Heart right ventricle (tissue), 16 donors: ENCODE measurements at regions not wholly inside any gene's neighbourhood (a gene's known extent, or its start where the extent isn't known, plus 50 kb on each side); places are given as distances from the start of the nearest gene placed in this dataset.

ENCODE experiments used
- ATAC-seq, 8 donors: fragments of 200-7000 bp; cut with Tn5 transposase; one replicate each; pipeline ENCODE4 v1.9.1; 2020; ENCODE audit warnings: mild to moderate bottlenecking in 8 of 8, moderate library complexity in 8 of 8, moderate number of reproducible peaks in 1 of 8
- DNase-seq, 2 donors: peaks; one replicate each; pipeline ENCODE4 v3.0.0-alpha.2; 2020
- H3K27ac ChIP-seq, 10 donors: fragments of 200-600 bp; sonication (generic) in 2 of 10; one replicate each; pipeline versions ENCODE4 v1.5.0 to v1.8.0; 2020 to 2022; ENCODE audit warnings: mild to moderate bottlenecking in 3 of 10
- H3K27me3 ChIP-seq, 7 donors: fragments of 200-600 bp; one replicate each; pipeline ENCODE4 v1.8.0; 2021 to 2022; ENCODE audit warnings: mild to moderate bottlenecking in 2 of 7
- H3K36me3 ChIP-seq, 9 donors: fragments of 200-600 bp; sonication (generic) in 1 of 9; one replicate each; pipeline versions ENCODE4 v1.5.0 to v1.8.0; 2020 to 2022; ENCODE audit warnings: mild to moderate bottlenecking in 2 of 9
- H3K4me1 ChIP-seq, 9 donors: fragments of 200-600 bp; sonication (generic) in 1 of 9; one replicate each; pipeline versions ENCODE4 v1.5.0 to v1.8.0; 2020 to 2022; ENCODE audit warnings: mild to moderate bottlenecking in 4 of 9
- H3K4me3 ChIP-seq, 10 donors: fragments of 200-600 bp; sonication (generic) in 2 of 10; one replicate each; pipeline versions ENCODE4 v1.5.0 to v1.8.0; 2020 to 2022; ENCODE audit warnings: mild to moderate bottlenecking in 7 of 10, moderate library complexity in 2 of 10
- H3K9me3 ChIP-seq, 11 donors: fragments of 200-600 bp in 10 of 11; sonication (generic) in 2 of 11; one replicate each; pipeline versions ENCODE4 v1.5.0 to v1.8.0; 2013 to 2022; ENCODE audit warnings: mild to moderate bottlenecking in 2 of 11, control low read depth in 1 of 11, moderate library complexity in 1 of 11
- WGBS, 2 donors: extraction: QIAGEN DNeasy Blood & Tissue Kit; methylation state at CpG; one replicate each; pipeline ENCODE4 v1.1.7; 2013; ENCODE audit warnings: inconsistent platforms in 1 of 2; 5-methylcytosine and 5-hydroxymethylcytosine counted together
- intact Hi-C, 10 donors: fragments of 100-400 bp; cut with DNase I; formaldehyde crosslinking; loops; one replicate each; pipeline versions ENCODE4 v1.11.1 to v1.14.2; 2022
- TF ChIP-seq, protein P1 (sequence below), 9 donors: fragments of 200-600 bp; sonication (generic) in 2 of 9; IDR thresholded peaks; one replicate each; pipeline versions ENCODE4 v1.5.0 to v1.8.0; 2021 to 2022; ENCODE audit warnings: antibody characterized with exemption in 9 of 9, mild to moderate bottlenecking in 5 of 9, moderate library complexity in 1 of 9
- donor health status: Arrhythmogenic right ventricular cardiomyopathy.
- donor health status: ischemic (EF 13 %, LVEDD 7.1; RV severe dilation, severe dysfunction).
- donor health status: healthy with polysubstance abuse.
- donor health status: DM: no; HTN: yes; CAD: no.
- donor health status: DM: no; HTN: no; CAD: no.
- donor health status: ischemic (EF 25% LVEDD 6.9; RV normal size, moderate dysfunction).
- donor health status: ischemic (EF 25% LVEDD 5.7; RV mildly dilated, moderate dysfunction).
- donor health status: healthy.
- donor health status: DM: yes; HTN: yes; CAD: no.
- donor health status: Ischemic cardiomyopathy.
- donor health status: ischemic (EF 35%, LVEDD 5.7; RV mildly dilated, moderate dysfunction).
- donor health status: nonischemic (EF 11% LVEDD 7.7; RV severe dilation, severe dysfunction).
- donor health status: DM: yes; HTN: yes; CAD: no.
- donor health status: PGD.
- donor health status: ischemic (EF 29% LVEDD 5.4; RV normal size, mild dysfunction).
- donor health status: nonischemic (EF 23%, LVEDD 6.1; RV moderate dilation, normal function).

DNA sequence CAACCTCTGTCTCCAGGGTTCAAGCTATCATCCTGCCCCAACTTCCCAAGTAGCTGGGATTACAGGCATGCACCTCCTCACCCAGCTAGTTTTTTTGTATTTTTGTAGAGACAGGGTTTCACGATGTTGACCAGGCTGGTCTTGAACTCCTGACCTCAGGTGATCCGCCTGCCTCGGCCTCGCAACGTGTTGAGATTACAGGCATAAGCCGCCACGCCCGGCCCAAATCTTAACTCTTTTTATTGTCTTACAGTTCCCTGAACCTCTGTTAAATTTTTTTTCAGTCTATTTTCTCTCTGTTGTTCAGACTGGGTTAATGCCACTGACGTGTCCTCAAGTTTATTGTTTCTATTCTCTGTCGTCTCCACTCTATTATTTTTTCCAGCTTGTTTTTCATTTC, 115.8 kb upstream of the UBE3A start:
- WGBS, 2 donors: 85 to 90% methylated on average over 10 of the region's 10 CpGs

DNA sequence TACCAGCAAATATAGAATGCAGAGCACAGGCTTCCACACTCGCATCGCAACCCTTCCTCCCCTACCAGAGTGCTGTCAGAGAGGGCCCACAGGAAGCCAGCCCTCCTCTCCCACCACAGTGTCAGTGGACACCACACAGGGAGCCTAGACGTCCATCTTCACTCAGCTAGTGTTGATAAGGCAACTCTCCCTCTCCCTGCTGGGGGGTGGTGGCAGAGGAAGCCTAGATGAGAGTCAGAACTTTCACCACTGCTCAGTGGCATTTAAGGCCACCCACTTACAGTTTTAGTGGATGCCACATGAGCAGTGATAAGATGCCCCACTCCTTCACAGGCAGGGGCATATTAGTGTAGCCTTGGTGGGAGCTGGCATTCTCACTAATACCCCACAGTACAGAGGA, 109.8 kb upstream of the UBE3A start:
- ATAC-seq: peak in 2 of 8 donors; percentile 35 to 75
- intact Hi-C loops: no loop called here
- TF ChIP-seq, protein P1, sequence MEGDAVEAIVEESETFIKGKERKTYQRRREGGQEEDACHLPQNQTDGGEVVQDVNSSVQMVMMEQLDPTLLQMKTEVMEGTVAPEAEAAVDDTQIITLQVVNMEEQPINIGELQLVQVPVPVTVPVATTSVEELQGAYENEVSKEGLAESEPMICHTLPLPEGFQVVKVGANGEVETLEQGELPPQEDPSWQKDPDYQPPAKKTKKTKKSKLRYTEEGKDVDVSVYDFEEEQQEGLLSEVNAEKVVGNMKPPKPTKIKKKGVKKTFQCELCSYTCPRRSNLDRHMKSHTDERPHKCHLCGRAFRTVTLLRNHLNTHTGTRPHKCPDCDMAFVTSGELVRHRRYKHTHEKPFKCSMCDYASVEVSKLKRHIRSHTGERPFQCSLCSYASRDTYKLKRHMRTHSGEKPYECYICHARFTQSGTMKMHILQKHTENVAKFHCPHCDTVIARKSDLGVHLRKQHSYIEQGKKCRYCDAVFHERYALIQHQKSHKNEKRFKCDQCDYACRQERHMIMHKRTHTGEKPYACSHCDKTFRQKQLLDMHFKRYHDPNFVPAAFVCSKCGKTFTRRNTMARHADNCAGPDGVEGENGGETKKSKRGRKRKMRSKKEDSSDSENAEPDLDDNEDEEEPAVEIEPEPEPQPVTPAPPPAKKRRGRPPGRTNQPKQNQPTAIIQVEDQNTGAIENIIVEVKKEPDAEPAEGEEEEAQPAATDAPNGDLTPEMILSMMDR (IDR thresholded peaks at IDR 0.05): no peak

More for the DNA sequence above, 115.8 kb upstream of the UBE3A start:
- ATAC-seq (no peak), DNase-seq (no peak)
- no peaks in the 10 kb centered on the region for H3K4me1 ChIP-seq
- no peak overlapping the region for H3K27ac ChIP-seq
- H3K9me3 ChIP-seq: no peaks in the 10 kb centered on the region
- H3K36me3 ChIP-seq: no peaks in the 10 kb centered on the region
- H3K4me3 ChIP-seq: no peak overlapping the region
- intact Hi-C loops: no loop called here
- H3K27me3 ChIP-seq: no peaks in the 10 kb centered on the region
- TF ChIP-seq, protein P1 (IDR thresholded peaks at IDR 0.05): no peak

DNA sequence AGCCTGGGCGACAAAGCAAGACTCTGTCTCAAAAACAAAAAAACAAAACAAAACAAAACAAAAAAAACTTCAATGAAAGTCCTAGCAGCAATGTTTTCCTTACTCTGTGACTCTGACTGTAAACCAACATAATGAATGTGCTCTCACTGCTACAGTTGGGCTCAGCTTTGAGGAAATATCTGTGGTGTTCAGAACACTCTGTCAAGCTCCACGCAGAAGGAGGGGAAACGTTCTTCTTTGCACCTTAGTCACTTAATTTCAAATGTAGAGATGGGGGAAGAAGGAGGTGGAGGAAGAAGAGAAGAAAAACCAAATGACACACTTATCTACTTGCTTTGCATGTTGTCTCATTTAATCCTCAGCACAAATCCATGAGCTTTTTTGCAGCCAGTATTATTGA, 107.1 kb upstream of the UBE3A start:
- Histone ChIP-seq H3K4me1 (peaks cover 5 to 18% (median 14%) of the 10 kb centered on the region in 9 donors), H3K4me3 (no peak overlapping the region), H3K27ac (no peak overlapping the region), H3K36me3 (no peaks in the 10 kb centered on the region), H3K27me3 (no peaks in the 10 kb centered on the region), H3K9me3 (no peaks in the 10 kb centered on the region)
- ATAC-seq (no peak), DNase-seq (no peak)
- 75 to 90% methylated on average over 3 of the region's 3 CpGs for WGBS, 2 donors
- TF ChIP-seq, protein P1 (IDR thresholded peaks at IDR 0.05): no peak
- intact Hi-C loops: no loop called here

More for the DNA sequence above, 109.8 kb upstream of the UBE3A start:
- 36 to 51% methylated on average over 3 of the region's 3 CpGs for WGBS, 2 donors
- Histone ChIP-seq H3K4me3 (no peak overlapping the region), H3K36me3 (no peaks in the 10 kb centered on the region), H3K27ac (no peak overlapping the region), H3K9me3 (no peaks in the 10 kb centered on the region), H3K4me1 (peaks cover under 1 to 5% (median 1%) of the 10 kb centered on the region in 9 donors), H3K27me3 (no peaks in the 10 kb centered on the region)
- DNase-seq: no peak

DNA sequence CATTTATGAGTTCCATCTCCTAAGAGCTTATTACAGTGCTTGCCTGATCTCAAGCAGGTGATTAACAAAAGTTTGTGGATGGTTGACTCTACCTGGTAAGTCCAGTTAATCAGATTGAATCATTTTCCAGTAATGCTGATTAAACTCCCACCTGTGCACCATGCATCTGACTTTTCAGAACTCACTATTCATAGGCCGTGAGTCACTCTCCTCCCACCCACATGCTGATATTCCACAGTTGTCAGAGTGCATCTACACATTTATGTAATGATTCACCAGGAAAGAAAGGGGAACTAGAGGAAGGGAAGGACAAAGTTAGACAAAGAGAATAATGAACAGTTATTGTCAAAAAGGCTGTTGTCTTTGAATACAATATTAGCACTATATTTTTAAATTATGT, 106.2 kb upstream of the UBE3A start:
- DNase-seq (no peak), ATAC-seq (peak in 1 of 8 donors; percentile 62)
- Histone ChIP-seq H3K9me3 (no peaks in the 10 kb centered on the region), H3K27me3 (no peaks in the 10 kb centered on the region), H3K4me1 (peaks cover 5 to 18% (median 14%) of the 10 kb centered on the region in 9 donors), H3K27ac (no peak overlapping the region), H3K4me3 (no peak overlapping the region), H3K36me3 (no peaks in the 10 kb centered on the region)
- intact Hi-C loops: no loop called here
- TF ChIP-seq, protein P1 (IDR thresholded peaks at IDR 0.05): no peak
- 59 to 65% methylated on average over 1 of the region's 1 CpG for WGBS, 2 donors
